ENCODE measurements at regions not wholly inside any gene's neighbourhood (a gene's known extent, or its start where the extent isn't known, plus 50 kb on each side); places are given as distances from the start of the nearest gene placed in this dataset.

DNA sequence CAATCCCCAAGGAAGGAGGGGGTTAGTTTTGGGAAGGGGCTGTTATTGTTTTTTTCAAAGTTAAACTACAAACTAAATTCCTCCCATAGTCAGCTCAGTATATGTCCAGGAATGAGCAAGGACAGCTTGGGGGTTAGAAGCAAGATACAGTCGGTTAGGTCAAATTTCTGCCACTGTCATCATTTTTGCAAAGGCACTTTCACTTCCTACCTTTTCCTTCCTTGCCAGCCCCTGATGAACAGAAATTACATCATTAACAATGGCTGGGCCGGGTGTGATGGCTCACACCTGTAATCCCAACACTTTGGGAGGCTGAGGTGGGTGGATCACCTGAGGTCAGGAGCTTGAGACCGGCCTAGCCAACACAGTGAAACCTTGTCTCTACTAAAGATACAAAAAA lies 51.5 kb upstream of the HRH2 start (continued):
- TF ChIP-seq, protein P1, sequence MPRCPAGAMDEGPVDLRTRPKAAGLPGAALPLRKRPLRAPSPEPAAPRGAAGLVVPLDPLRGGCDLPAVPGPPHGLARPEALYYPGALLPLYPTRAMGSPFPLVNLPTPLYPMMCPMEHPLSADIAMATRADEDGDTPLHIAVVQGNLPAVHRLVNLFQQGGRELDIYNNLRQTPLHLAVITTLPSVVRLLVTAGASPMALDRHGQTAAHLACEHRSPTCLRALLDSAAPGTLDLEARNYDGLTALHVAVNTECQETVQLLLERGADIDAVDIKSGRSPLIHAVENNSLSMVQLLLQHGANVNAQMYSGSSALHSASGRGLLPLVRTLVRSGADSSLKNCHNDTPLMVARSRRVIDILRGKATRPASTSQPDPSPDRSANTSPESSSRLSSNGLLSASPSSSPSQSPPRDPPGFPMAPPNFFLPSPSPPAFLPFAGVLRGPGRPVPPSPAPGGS (IDR thresholded peaks at IDR 0.05; ENCODE audit: borderline replicate concordance, insufficient read depth, low read depth, low read length, poor library complexity, severe bottlenecking) = no peak
- no peak for TF ChIP-seq BMI1 (IDR thresholded peaks at IDR 0.05; ENCODE audit: borderline replicate concordance)
- no peak for TF ChIP-seq ZSCAN29 (IDR thresholded peaks at IDR 0.05)
- TF ChIP-seq, protein P2, sequence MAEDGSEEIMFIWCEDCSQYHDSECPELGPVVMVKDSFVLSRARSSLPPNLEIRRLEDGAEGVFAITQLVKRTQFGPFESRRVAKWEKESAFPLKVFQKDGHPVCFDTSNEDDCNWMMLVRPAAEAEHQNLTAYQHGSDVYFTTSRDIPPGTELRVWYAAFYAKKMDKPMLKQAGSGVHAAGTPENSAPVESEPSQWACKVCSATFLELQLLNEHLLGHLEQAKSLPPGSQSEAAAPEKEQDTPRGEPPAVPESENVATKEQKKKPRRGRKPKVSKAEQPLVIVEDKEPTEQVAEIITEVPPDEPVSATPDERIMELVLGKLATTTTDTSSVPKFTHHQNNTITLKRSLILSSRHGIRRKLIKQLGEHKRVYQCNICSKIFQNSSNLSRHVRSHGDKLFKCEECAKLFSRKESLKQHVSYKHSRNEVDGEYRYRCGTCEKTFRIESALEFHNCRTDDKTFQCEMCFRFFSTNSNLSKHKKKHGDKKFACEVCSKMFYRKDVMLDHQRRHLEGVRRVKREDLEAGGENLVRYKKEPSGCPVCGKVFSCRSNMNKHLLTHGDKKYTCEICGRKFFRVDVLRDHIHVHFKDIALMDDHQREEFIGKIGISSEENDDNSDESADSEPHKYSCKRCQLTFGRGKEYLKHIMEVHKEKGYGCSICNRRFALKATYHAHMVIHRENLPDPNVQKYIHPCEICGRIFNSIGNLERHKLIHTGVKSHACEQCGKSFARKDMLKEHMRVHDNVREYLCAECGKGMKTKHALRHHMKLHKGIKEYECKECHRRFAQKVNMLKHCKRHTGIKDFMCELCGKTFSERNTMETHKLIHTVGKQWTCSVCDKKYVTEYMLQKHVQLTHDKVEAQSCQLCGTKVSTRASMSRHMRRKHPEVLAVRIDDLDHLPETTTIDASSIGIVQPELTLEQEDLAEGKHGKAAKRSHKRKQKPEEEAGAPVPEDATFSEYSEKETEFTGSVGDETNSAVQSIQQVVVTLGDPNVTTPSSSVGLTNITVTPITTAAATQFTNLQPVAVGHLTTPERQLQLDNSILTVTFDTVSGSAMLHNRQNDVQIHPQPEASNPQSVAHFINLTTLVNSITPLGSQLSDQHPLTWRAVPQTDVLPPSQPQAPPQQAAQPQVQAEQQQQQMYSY (CRISPR knock-in tag; IDR thresholded peaks at IDR 0.05) = no peak
- no peak for TF ChIP-seq RELA (IDR thresholded peaks at IDR 0.05; ENCODE audit: borderline replicate concordance, partially characterized antibody)
- TF ChIP-seq FOXM1 (IDR thresholded peaks at IDR 0.05; ENCODE audit: low read depth, low read length) = no peak
- TF ChIP-seq SRF (IDR thresholded peaks at IDR 0.05; ENCODE audit: low read depth in 2 of 2, low read length in 2 of 2) = no peak
- no peak for TF ChIP-seq GABPA (IDR thresholded peaks at IDR 0.05; ENCODE audit: low read depth)
